Hepatocyte (in vitro differentiated cells): ENCODE measurements at regions not wholly inside any gene's neighbourhood (a gene's known extent, or its start where the extent isn't known, plus 50 kb on each side); places are given as distances from the start of the nearest gene placed in this dataset.

Experiments used
- CTCF ChIP-seq: fragments of 200-600 bp; sonication (generic); IDR thresholded peaks from 2 replicates; pipeline ENCODE4 v1.5.1; 2016; ENCODE audit warnings: antibody characterized with exemption, mild to moderate bottlenecking; ENCODE audit not compliant: poor library complexity
- EZH2 ChIP-seq: fragments of 200-600 bp; sonication (generic); IDR thresholded peaks from 2 replicates; pipeline ENCODE4 v1.6.1; 2016; ENCODE audit warnings: antibody characterized with exemption, mild to moderate bottlenecking, borderline replicate concordance

- TF ChIP-seq CTCF (no peak), EZH2 (no peak)
Observed at GRCh38 chr1:11594625-11595024, 59.6 kb downstream of the FBXO2 start.
